Vagina (tissue), 2 donors: ENCODE measurements at regions not wholly inside any gene's neighbourhood (a gene's known extent, or its start where the extent isn't known, plus 50 kb on each side); places are given as distances from the start of the nearest gene placed in this dataset.

Source experiments
- CTCF ChIP-seq, 3 experiments: fragments of 450-650 bp in 2 of 3; fragments of 200-600 bp in 1 of 3; sonication (generic) in 1 of 3; IDR thresholded peaks; one replicate each; pipeline ENCODE4 v1.5.1; 2017 to 2019; ENCODE audit warnings: antibody characterized with exemption in 3 of 3, mild to moderate bottlenecking in 2 of 3, moderate library complexity in 2 of 3
- POLR2A ChIP-seq, 2 donors: fragments of 450-650 bp; IDR thresholded peaks; one replicate each; pipeline ENCODE4 v1.6.1; 2017; ENCODE audit warnings: antibody characterized with exemption in 2 of 2, mild to moderate bottlenecking in 2 of 2, moderate library complexity in 2 of 2
- POLR2AphosphoS5 ChIP-seq, 2 donors: sonication (generic); formaldehyde crosslinking; IDR thresholded peaks; one replicate each; pipeline ENCODE4 v1.9.0; 2017; ENCODE audit warnings: antibody characterized with exemption in 2 of 2, mild to moderate bottlenecking in 2 of 2, low read depth in 1 of 2; ENCODE audit not compliant: insufficient read depth in 1 of 2

- TF ChIP-seq POLR2AphosphoS5 (IDR thresholded peaks at IDR 0.05; ENCODE audit: insufficient read depth in 1 of 2, low read depth in 1 of 2) (no peak), CTCF (IDR thresholded peaks at IDR 0.05) (no peak), POLR2A (IDR thresholded peaks at IDR 0.05) (no peak)
Observed at GRCh38 chr18:22623513-22623912, 205.8 kb upstream of the CTAGE1 start.
